GM23338 (cell line): ENCODE measurements at regions not wholly inside any gene's neighbourhood (a gene's known extent, or its start where the extent isn't known, plus 50 kb on each side); places are given as distances from the start of the nearest gene placed in this dataset.

Source experiments
- CTCF ChIP-seq, 2 experiments: fragments of 200-600 bp in 1 of 2; sonication (generic) in 1 of 2; conservative IDR thresholded peaks; 2 replicates each; pipeline versions ENCODE4 v1.5.1 to v1.6.1; 2016 to 2017; ENCODE audit warnings: antibody characterized with exemption in 2 of 2, low read depth in 2 of 2, mild to moderate bottlenecking in 2 of 2, moderate library complexity in 1 of 2
- ETS1 ChIP-seq: IDR thresholded peaks from 2 replicates; pipeline ENCODE4 v1.6.1; 2016; ENCODE audit warnings: antibody characterized with exemption
- EZH2 ChIP-seq: fragments of 200-600 bp; sonication (generic); IDR thresholded peaks from one replicate; pipeline ENCODE4 v1.8.0; 2017; ENCODE audit warnings: antibody characterized with exemption, mild to moderate bottlenecking, low read depth; ENCODE audit not compliant: unreplicated experiment
- EZH2phosphoT487 ChIP-seq: fragments of 200-600 bp; sonication (generic); IDR thresholded peaks from one replicate; pipeline ENCODE4 v1.8.1; 2018; ENCODE audit warnings: antibody characterized with exemption; ENCODE audit not compliant: unreplicated experiment
- ZNF114 ChIP-seq: fragments of 250-450 bp; sonication (Bioruptor Pico); IDR thresholded peaks from 2 replicates; pipeline ENCODE4 v1.5.0; 2020; ENCODE audit warnings: mild to moderate bottlenecking, moderate library complexity
- TF ChIP-seq, protein P1 (sequence below): IDR thresholded peaks from one replicate; pipeline ENCODE4 v1.6.1; 2018; ENCODE audit warnings: antibody characterized with exemption; ENCODE audit not compliant: unreplicated experiment

GRCh38 chr13:73808318-73808717, 325.9 kb downstream of the KLF12 start:
- TF ChIP-seq EZH2 (no peak), CTCF (conservative IDR thresholded peaks at IDR 0.05; ENCODE audit: low read depth in 2 of 2) (no peak), ZNF114 (CRISPR knock-in tag) (no peak), EZH2phosphoT487 (no peak), ETS1 (no peak)
- TF ChIP-seq, protein P1, sequence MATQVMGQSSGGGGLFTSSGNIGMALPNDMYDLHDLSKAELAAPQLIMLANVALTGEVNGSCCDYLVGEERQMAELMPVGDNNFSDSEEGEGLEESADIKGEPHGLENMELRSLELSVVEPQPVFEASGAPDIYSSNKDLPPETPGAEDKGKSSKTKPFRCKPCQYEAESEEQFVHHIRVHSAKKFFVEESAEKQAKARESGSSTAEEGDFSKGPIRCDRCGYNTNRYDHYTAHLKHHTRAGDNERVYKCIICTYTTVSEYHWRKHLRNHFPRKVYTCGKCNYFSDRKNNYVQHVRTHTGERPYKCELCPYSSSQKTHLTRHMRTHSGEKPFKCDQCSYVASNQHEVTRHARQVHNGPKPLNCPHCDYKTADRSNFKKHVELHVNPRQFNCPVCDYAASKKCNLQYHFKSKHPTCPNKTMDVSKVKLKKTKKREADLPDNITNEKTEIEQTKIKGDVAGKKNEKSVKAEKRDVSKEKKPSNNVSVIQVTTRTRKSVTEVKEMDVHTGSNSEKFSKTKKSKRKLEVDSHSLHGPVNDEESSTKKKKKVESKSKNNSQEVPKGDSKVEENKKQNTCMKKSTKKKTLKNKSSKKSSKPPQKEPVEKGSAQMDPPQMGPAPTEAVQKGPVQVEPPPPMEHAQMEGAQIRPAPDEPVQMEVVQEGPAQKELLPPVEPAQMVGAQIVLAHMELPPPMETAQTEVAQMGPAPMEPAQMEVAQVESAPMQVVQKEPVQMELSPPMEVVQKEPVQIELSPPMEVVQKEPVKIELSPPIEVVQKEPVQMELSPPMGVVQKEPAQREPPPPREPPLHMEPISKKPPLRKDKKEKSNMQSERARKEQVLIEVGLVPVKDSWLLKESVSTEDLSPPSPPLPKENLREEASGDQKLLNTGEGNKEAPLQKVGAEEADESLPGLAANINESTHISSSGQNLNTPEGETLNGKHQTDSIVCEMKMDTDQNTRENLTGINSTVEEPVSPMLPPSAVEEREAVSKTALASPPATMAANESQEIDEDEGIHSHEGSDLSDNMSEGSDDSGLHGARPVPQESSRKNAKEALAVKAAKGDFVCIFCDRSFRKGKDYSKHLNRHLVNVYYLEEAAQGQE: no peak
